ENCODE measurements at regions not wholly inside any gene's neighbourhood (a gene's known extent, or its start where the extent isn't known, plus 50 kb on each side); places are given as distances from the start of the nearest gene placed in this dataset.

DNA sequence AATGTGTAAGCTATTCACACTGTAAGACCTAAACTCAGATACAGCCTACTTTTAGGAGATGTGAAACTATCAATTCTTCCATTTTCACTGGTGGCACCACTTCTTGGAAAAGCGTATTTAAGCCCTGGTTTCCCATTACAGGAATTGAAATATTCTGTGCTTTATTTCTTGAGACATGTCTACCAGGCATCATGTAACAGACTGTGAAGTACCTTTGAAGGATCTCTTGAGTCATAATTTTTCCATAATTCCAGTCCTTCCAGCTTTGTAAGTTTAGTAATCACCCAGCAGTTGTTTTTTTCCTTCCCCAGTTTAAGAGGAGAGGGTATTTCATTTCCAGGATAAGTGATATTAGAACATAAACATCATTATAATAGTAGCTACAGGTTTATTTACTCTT lies 186.0 kb upstream of the PRPS1L1 start:
- no peak for FAIRE-seq
- H3K27ac ChIP-seq (ENCODE audit: low read depth in 1 of 3, low read length in 2 of 3): no peak overlapping the region

GRCh38 chr7:18216270-18216669 lies 188.6 kb upstream of the PRPS1L1 start:
- no peak for FAIRE-seq
- H3K9me3 ChIP-seq (ENCODE audit: control insufficient read depth in 2 of 2, insufficient read depth in 1 of 2, low read depth in 1 of 2, low read length in 1 of 2): peaks cover 0 to 4% of the 10 kb centered on the region in 2 donors

More for the DNA sequence above, 186.0 kb upstream of the PRPS1L1 start:
- no peak for DNase-seq
- Histone ChIP-seq H3K36me3 (ENCODE audit: control insufficient read depth in 3 of 3, insufficient read depth in 2 of 3, low read depth in 1 of 3, low read length in 3 of 3) (no peaks in the 10 kb centered on the region), H3K9me3 (ENCODE audit: control insufficient read depth in 2 of 2, insufficient read depth in 1 of 2, low read depth in 1 of 2, low read length in 1 of 2) (peaks cover 0 to 4% of the 10 kb centered on the region in 2 donors), H3K4me3 (ENCODE audit: low read depth in 1 of 3, low read length in 3 of 3) (no peak overlapping the region), H3K27me3 (ENCODE audit: control insufficient read depth in 3 of 3, insufficient read depth in 3 of 3, low read length in 3 of 3) (no peaks in the 10 kb centered on the region), H3K4me1 (ENCODE audit: control insufficient read depth in 3 of 3, insufficient read depth in 2 of 3, low read depth in 1 of 3, low read length in 2 of 3) (no peaks in the 10 kb centered on the region)
- 85 to 93% (median 88%) methylated on average over 1 of the region's 1 CpG for WGBS, 3 donors

GRCh38 chr7:18221377-18222293 lies 194.0 kb upstream of the PRPS1L1 start:
- peaks cover 0 to 4% of the 10 kb centered on the region in 2 donors for H3K9me3 ChIP-seq (ENCODE audit: control insufficient read depth in 2 of 2, insufficient read depth in 1 of 2, low read depth in 1 of 2, low read length in 1 of 2)
- H3K4me3 ChIP-seq (ENCODE audit: low read depth in 1 of 3, low read length in 3 of 3): no peak overlapping the region
- H3K36me3 ChIP-seq (ENCODE audit: control insufficient read depth in 3 of 3, insufficient read depth in 2 of 3, low read depth in 1 of 3, low read length in 3 of 3): no peaks in the 10 kb centered on the region
- DNase-seq (peak; percentile 11 to 15), FAIRE-seq (no peak)
- H3K27ac ChIP-seq (ENCODE audit: low read depth in 1 of 3, low read length in 2 of 3): no peak overlapping the region
- H3K27me3 ChIP-seq (ENCODE audit: control insufficient read depth in 3 of 3, insufficient read depth in 3 of 3, low read length in 3 of 3): no peaks in the 10 kb centered on the region
- WGBS, 3 donors: 47 to 61% (median 59%) methylated on average over 2 of the region's 2 CpGs
- H3K4me1 ChIP-seq (ENCODE audit: control insufficient read depth in 3 of 3, insufficient read depth in 2 of 3, low read depth in 1 of 3, low read length in 2 of 3): no peaks in the 10 kb centered on the region

More at GRCh38 chr7:18216270-18216669, 188.6 kb upstream of the PRPS1L1 start:
- no peaks in the 10 kb centered on the region for H3K4me1 ChIP-seq (ENCODE audit: control insufficient read depth in 3 of 3, insufficient read depth in 2 of 3, low read depth in 1 of 3, low read length in 2 of 3)
- H3K27me3 ChIP-seq (ENCODE audit: control insufficient read depth in 3 of 3, insufficient read depth in 3 of 3, low read length in 3 of 3): no peaks in the 10 kb centered on the region
- no peaks in the 10 kb centered on the region for H3K36me3 ChIP-seq (ENCODE audit: control insufficient read depth in 3 of 3, insufficient read depth in 2 of 3, low read depth in 1 of 3, low read length in 3 of 3)
- DNase-seq: no peak
- WGBS, 3 donors: 90 to 97% (median 95%) methylated on average over 2 of the region's 2 CpGs
- no peak overlapping the region for H3K27ac ChIP-seq (ENCODE audit: low read depth in 1 of 3, low read length in 2 of 3)
- no peak overlapping the region for H3K4me3 ChIP-seq (ENCODE audit: low read depth in 1 of 3, low read length in 3 of 3)

- Histone ChIP-seq H3K9me3 (ENCODE audit: control insufficient read depth in 2 of 2, insufficient read depth in 1 of 2, low read depth in 1 of 2, low read length in 1 of 2) (peaks cover 0 to 4% of the 10 kb centered on the region in 2 donors), H3K36me3 (ENCODE audit: control insufficient read depth in 3 of 3, insufficient read depth in 2 of 3, low read depth in 1 of 3, low read length in 3 of 3) (no peaks in the 10 kb centered on the region), H3K4me1 (ENCODE audit: control insufficient read depth in 3 of 3, insufficient read depth in 2 of 3, low read depth in 1 of 3, low read length in 2 of 3) (no peaks in the 10 kb centered on the region), H3K27me3 (ENCODE audit: control insufficient read depth in 3 of 3, insufficient read depth in 3 of 3, low read length in 3 of 3) (no peaks in the 10 kb centered on the region), H3K27ac (ENCODE audit: low read depth in 1 of 3, low read length in 2 of 3) (no peak overlapping the region), H3K4me3 (ENCODE audit: low read depth in 1 of 3, low read length in 3 of 3) (no peak overlapping the region)
- DNase-seq: no peak
- FAIRE-seq: no peak
Observed at GRCh38 chr7:18222636-18223035, 195.0 kb upstream of the PRPS1L1 start.

DNA sequence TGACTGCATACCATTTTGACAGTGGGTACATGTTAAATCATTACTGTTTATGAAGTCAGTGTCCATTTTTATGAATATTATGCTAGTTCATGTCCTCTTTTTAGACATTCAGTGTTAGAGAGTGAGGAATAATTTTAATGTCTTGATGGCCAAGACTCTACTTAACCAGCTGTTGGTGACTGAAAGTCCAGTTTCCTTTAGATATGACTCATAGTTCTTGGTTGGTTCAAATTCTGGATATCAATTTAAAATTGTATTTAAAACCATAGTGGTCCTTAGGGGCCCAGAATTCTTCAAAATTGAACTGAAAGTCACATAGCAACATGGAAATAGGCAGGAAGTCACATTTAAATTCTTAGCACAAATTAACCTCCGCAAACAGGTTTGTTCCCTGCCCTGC lies 196.5 kb upstream of the PRPS1L1 start:
- Histone ChIP-seq H3K27me3 (ENCODE audit: control insufficient read depth in 3 of 3, insufficient read depth in 3 of 3, low read length in 3 of 3) (no peaks in the 10 kb centered on the region), H3K27ac (ENCODE audit: low read depth in 1 of 3, low read length in 2 of 3) (no peak overlapping the region), H3K9me3 (ENCODE audit: control insufficient read depth in 2 of 2, insufficient read depth in 1 of 2, low read depth in 1 of 2, low read length in 1 of 2) (no peaks in the 10 kb centered on the region), H3K4me1 (ENCODE audit: control insufficient read depth in 3 of 3, insufficient read depth in 2 of 3, low read depth in 1 of 3, low read length in 2 of 3) (peaks cover 0 to 7% (median 0%) of the 10 kb centered on the region in 3 donors), H3K36me3 (ENCODE audit: control insufficient read depth in 3 of 3, insufficient read depth in 2 of 3, low read depth in 1 of 3, low read length in 3 of 3) (no peaks in the 10 kb centered on the region), H3K4me3 (ENCODE audit: low read depth in 1 of 3, low read length in 3 of 3) (no peak overlapping the region)
- DNase-seq: no peak
- 86 to 100% (median 92%) methylated on average over 1 of the region's 1 CpG for WGBS, 3 donors
- FAIRE-seq: no peak

- no peaks in the 10 kb centered on the region for H3K27me3 ChIP-seq (ENCODE audit: control insufficient read depth in 3 of 3, insufficient read depth in 3 of 3, low read length in 3 of 3)
- H3K4me1 ChIP-seq (ENCODE audit: control insufficient read depth in 3 of 3, insufficient read depth in 2 of 3, low read depth in 1 of 3, low read length in 2 of 3): peaks cover 0 to 12% (median 0%) of the 10 kb centered on the region in 3 donors
- no peak overlapping the region for H3K4me3 ChIP-seq (ENCODE audit: low read depth in 1 of 3, low read length in 3 of 3)
- no peak overlapping the region for H3K27ac ChIP-seq (ENCODE audit: low read depth in 1 of 3, low read length in 2 of 3)
- no peaks in the 10 kb centered on the region for H3K9me3 ChIP-seq (ENCODE audit: control insufficient read depth in 2 of 2, insufficient read depth in 1 of 2, low read depth in 1 of 2, low read length in 1 of 2)
- H3K36me3 ChIP-seq (ENCODE audit: control insufficient read depth in 3 of 3, insufficient read depth in 2 of 3, low read depth in 1 of 3, low read length in 3 of 3): no peaks in the 10 kb centered on the region
- DNase-seq (no peak), FAIRE-seq (peak; percentile 82)
Observed at GRCh38 chr7:18225067-18225466, 197.4 kb upstream of the PRPS1L1 start.

DNA sequence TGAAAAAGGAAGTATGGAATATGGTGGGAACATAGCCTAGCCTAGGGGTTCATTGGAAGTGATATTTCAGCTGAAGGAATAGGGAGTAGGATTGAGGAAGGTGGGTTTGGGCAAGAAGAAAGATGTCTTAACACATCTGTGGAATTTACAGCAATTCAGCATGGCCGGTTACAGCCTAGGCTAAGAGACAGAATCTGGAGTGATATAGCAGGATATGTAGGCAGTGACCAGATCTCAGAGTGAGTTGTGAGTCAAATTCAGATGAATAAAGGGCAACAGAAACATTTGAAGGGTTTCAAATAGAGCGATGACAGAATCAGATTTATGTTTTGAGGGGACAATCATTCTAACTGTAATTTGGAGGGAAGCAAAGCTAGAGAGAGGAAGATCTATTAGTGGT lies 199.0 kb upstream of the PRPS1L1 start:
- no peaks in the 10 kb centered on the region for H3K36me3 ChIP-seq (ENCODE audit: control insufficient read depth in 3 of 3, insufficient read depth in 2 of 3, low read depth in 1 of 3, low read length in 3 of 3)
- no peak for FAIRE-seq
- H3K4me1 ChIP-seq (ENCODE audit: control insufficient read depth in 3 of 3, insufficient read depth in 2 of 3, low read depth in 1 of 3, low read length in 2 of 3): peaks cover 0 to 12% (median 0%) of the 10 kb centered on the region in 3 donors
- H3K4me3 ChIP-seq (ENCODE audit: low read depth in 1 of 3, low read length in 3 of 3): no peak overlapping the region
- 88 to 93% (median 93%) methylated on average over 2 of the region's 2 CpGs for WGBS, 3 donors
- H3K27ac ChIP-seq (ENCODE audit: low read depth in 1 of 3, low read length in 2 of 3): no peak overlapping the region
- no peak for DNase-seq
- H3K27me3 ChIP-seq (ENCODE audit: control insufficient read depth in 3 of 3, insufficient read depth in 3 of 3, low read length in 3 of 3): no peaks in the 10 kb centered on the region
- no peaks in the 10 kb centered on the region for H3K9me3 ChIP-seq (ENCODE audit: control insufficient read depth in 2 of 2, insufficient read depth in 1 of 2, low read depth in 1 of 2, low read length in 1 of 2)

GRCh38 chr7:18228686-18229085 lies 201.0 kb upstream of the PRPS1L1 start:
- peak overlapping the region in 1 of 3 donors; percentile 59 for H3K27ac ChIP-seq (ENCODE audit: low read depth in 1 of 3, low read length in 2 of 3)
- DNase-seq: peak; percentile 80 to 85

More at GRCh38 chr7:18228686-18229085, 201.0 kb upstream of the PRPS1L1 start:
- no peaks in the 10 kb centered on the region for H3K9me3 ChIP-seq (ENCODE audit: control insufficient read depth in 2 of 2, insufficient read depth in 1 of 2, low read depth in 1 of 2, low read length in 1 of 2)
- H3K27me3 ChIP-seq (ENCODE audit: control insufficient read depth in 3 of 3, insufficient read depth in 3 of 3, low read length in 3 of 3): no peaks in the 10 kb centered on the region
- WGBS, 3 donors: 16 to 62% (median 25%) methylated on average over 2 of the region's 2 CpGs
- no peak overlapping the region for H3K4me3 ChIP-seq (ENCODE audit: low read depth in 1 of 3, low read length in 3 of 3)
- peaks cover 0 to 12% (median 0%) of the 10 kb centered on the region in 3 donors for H3K4me1 ChIP-seq (ENCODE audit: control insufficient read depth in 3 of 3, insufficient read depth in 2 of 3, low read depth in 1 of 3, low read length in 2 of 3)
- H3K36me3 ChIP-seq (ENCODE audit: control insufficient read depth in 3 of 3, insufficient read depth in 2 of 3, low read depth in 1 of 3, low read length in 3 of 3): no peaks in the 10 kb centered on the region
- no peak for FAIRE-seq
